IMR-90 (cell line): ENCODE measurements at regions not wholly inside any gene's neighbourhood (a gene's known extent, or its start where the extent isn't known, plus 50 kb on each side); places are given as distances from the start of the nearest gene placed in this dataset.

Source experiments
- ATAC-seq: fragments of 200-7000 bp; cut with Tn5 transposase; 2 replicates; pipeline ENCODE4 v1.9.1; 2020; ENCODE audit warnings: low read depth, mild to moderate bottlenecking, moderate library complexity
- BruUV-seq: library from RNA; stranded (reverse); fragments of 400-500 nt; replicated peaks from 2 replicates; lab custom pipeline; 2021; lab: Mats Ljungman, UMichigan
- CTCF ChIA-PET: fragments of 300-600 bp; formaldehyde crosslinking; extraction: SDS; loops from one replicate; lab custom pipeline; 2021; ENCODE audit warnings: antibody characterized with exemption; lab: Yijun Ruan, JAX
- POLR2A ChIA-PET: fragments of 300-600 bp; sonication (Branson Sonifier 250); formaldehyde crosslinking; loops from one replicate; lab custom pipeline; 2022; ENCODE audit warnings: antibody characterized with exemption; ENCODE audit not compliant: unreplicated experiment; lab: Charles Lee
- DNase-seq: peaks from one replicate; pipeline ENCODE4 v3.0.0; 2013
- H2AFZ ChIP-seq: replicated peaks from 2 replicates; pipeline ENCODE3; 2013; ENCODE audit warnings: low read length, mild to moderate bottlenecking; ENCODE audit not compliant: poor library complexity
- H2AK5ac ChIP-seq: 2 replicates; pipeline ENCODE4 v1.6.1; 2013; ENCODE audit warnings: low read depth, low read length, inconsistent platforms
- H2AK9ac ChIP-seq: replicated peaks from 2 replicates; pipeline ENCODE3; 2013; ENCODE audit warnings: mild to moderate bottlenecking, low read depth, low read length, moderate library complexity; ENCODE audit not compliant: poor library complexity
- H2BK120ac ChIP-seq: 2 replicates; pipeline ENCODE4 v1.6.1; 2013; ENCODE audit warnings: low read depth, low read length, inconsistent platforms
- H2BK15ac ChIP-seq: 3 replicates; pipeline ENCODE4 v1.6.1; 2013; ENCODE audit warnings: low read depth, low read length, inconsistent platforms
- H2BK20ac ChIP-seq: 2 replicates; pipeline ENCODE4 v1.6.1; 2013; ENCODE audit warnings: low read depth, mild to moderate bottlenecking, inconsistent platforms, low read length, moderate library complexity
- H2BK5ac ChIP-seq: 2 replicates; pipeline ENCODE4 v1.6.1; 2013; ENCODE audit warnings: mild to moderate bottlenecking, low read depth, low read length, inconsistent platforms; ENCODE audit not compliant: poor library complexity, severe bottlenecking
- H3K14ac ChIP-seq: replicated peaks from 2 replicates; pipeline ENCODE4 v1.6.1; 2013; ENCODE audit warnings: low read depth, low read length, inconsistent platforms
- H3K18ac ChIP-seq: 2 replicates; pipeline ENCODE4 v1.6.1; 2013; ENCODE audit warnings: low read depth, low read length, control low read depth
- H3K23ac ChIP-seq: 2 replicates; pipeline ENCODE4 v1.6.1; 2013; ENCODE audit warnings: low read depth, low read length, inconsistent platforms
- H3K27ac ChIP-seq: 2 replicates; pipeline ENCODE4 v1.5.1; 2013; ENCODE audit warnings: mild to moderate bottlenecking, control low read depth, low read length; ENCODE audit not compliant: insufficient read depth
- H3K27me3 ChIP-seq: 2 replicates; pipeline ENCODE4 v1.6.1; 2013; ENCODE audit warnings: low read length; ENCODE audit not compliant: control insufficient read depth, insufficient read depth
- H3K36me3 ChIP-seq: 2 replicates; pipeline ENCODE4 v1.6.1; 2013; ENCODE audit warnings: low read length, mixed read lengths; ENCODE audit not compliant: control insufficient read depth, insufficient read depth
- H3K4ac ChIP-seq: 2 replicates; pipeline ENCODE4 v1.6.1; 2013; ENCODE audit warnings: low read depth, low read length, inconsistent platforms
- H3K4me1 ChIP-seq: 2 replicates; pipeline ENCODE4 v1.6.1; 2013; ENCODE audit warnings: low read length, mixed read lengths; ENCODE audit not compliant: control insufficient read depth, insufficient read depth
- H3K4me2 ChIP-seq: 2 replicates; pipeline ENCODE4 v1.6.1; 2013; ENCODE audit warnings: low read depth, mild to moderate bottlenecking, control low read depth, low read length, moderate library complexity
- H3K4me3 ChIP-seq: 2 replicates; pipeline ENCODE4 v1.5.1; 2013; ENCODE audit warnings: low read depth, mild to moderate bottlenecking, control low read depth, low read length, moderate library complexity; ENCODE audit not compliant: insufficient read depth
- H3K56ac ChIP-seq: 2 replicates; pipeline ENCODE4 v1.6.1; 2013; ENCODE audit warnings: low read length, inconsistent platforms; ENCODE audit not compliant: insufficient read depth; ENCODE audit errors: extremely low read depth
- H3K79me1 ChIP-seq, 2 experiments: 2 replicates each; pipeline ENCODE4 v1.6.1; 2013; ENCODE audit warnings: low read length in 2 of 2, inconsistent platforms in 1 of 2, low read depth in 1 of 2
- H3K9ac ChIP-seq: 2 replicates; pipeline ENCODE4 v1.6.1; 2013; ENCODE audit warnings: low read depth, low read length, control low read depth
- H3K9me1 ChIP-seq: 2 replicates; pipeline ENCODE4 v1.6.1; 2013; ENCODE audit warnings: low read length, inconsistent platforms; ENCODE audit not compliant: insufficient read depth
- H3K9me3 ChIP-seq: 2 replicates; pipeline ENCODE4 v1.6.1; 2013; ENCODE audit warnings: low read length; ENCODE audit not compliant: control insufficient read depth, insufficient read depth
- H4K20me1 ChIP-seq: 2 replicates; pipeline ENCODE4 v1.6.1; 2013; ENCODE audit warnings: low read length, inconsistent platforms; ENCODE audit not compliant: insufficient read depth
- H4K5ac ChIP-seq: 2 replicates; pipeline ENCODE4 v1.6.1; 2013; ENCODE audit warnings: mild to moderate bottlenecking, low read depth, low read length, control low read depth
- H4K8ac ChIP-seq, 2 experiments: 2 replicates each; pipeline ENCODE4 v1.6.1; 2013; ENCODE audit warnings: low read depth in 2 of 2, low read length in 2 of 2, control low read depth in 1 of 2, inconsistent platforms in 1 of 2
- H4K91ac ChIP-seq: 2 replicates; pipeline ENCODE4 v1.6.1; 2013; ENCODE audit warnings: low read depth, low read length, inconsistent platforms; ENCODE audit not compliant: insufficient read depth
- FOS ChIP-seq: fragments of 150-350 bp; IDR thresholded peaks from 2 replicates; pipeline ENCODE4 v1.6.1; 2016; ENCODE audit warnings: low read depth, low read length
- MAZ ChIP-seq: IDR thresholded peaks from 2 replicates; pipeline ENCODE4 v1.6.1; 2012; ENCODE audit warnings: low read depth, mild to moderate bottlenecking, low read length, improper control_type of control experiment, moderate library complexity, borderline replicate concordance
- RCOR1 ChIP-seq: IDR thresholded peaks from 2 replicates; pipeline ENCODE4 v1.6.1; 2012; ENCODE audit warnings: mild to moderate bottlenecking, low read length, improper control_type of control experiment; ENCODE audit not compliant: insufficient replicate concordance
- SMC3 ChIP-seq: fragments of 150-350 bp; IDR thresholded peaks from 2 replicates; pipeline ENCODE4 v1.6.1; 2016; ENCODE audit warnings: low read depth, mild to moderate bottlenecking, antibody characterized with exemption, low read length, moderate library complexity
- WGBS, 2 experiments: methylation state at CpG; one replicate each; pipeline versions ENCODE4 v1.1.5 to v1.1.7; 2013; ENCODE audit warnings: missing lambda C conversion rate in 2 of 2; ENCODE audit not compliant: insufficient read length in 1 of 2; ENCODE audit errors: extremely low coverage in 2 of 2; 5-methylcytosine and 5-hydroxymethylcytosine counted together
- dilution Hi-C: fragments of 300-500 bp; cut with HindIII; formaldehyde crosslinking; loops from one replicate; pipeline ENCODE4 v1.14.3; 2018; ENCODE audit warnings: low sequenced_read_pairs; ENCODE audit not compliant: unreplicated experiment
- in situ Hi-C: fragments of 300-500 bp; cut with MboI; formaldehyde crosslinking; loops from 3 replicates; pipeline ENCODE4 v1.14.3; 2019; ENCODE audit warnings: low sequenced_read_pairs, inconsistent platforms, mixed read lengths
- intact Hi-C: fragments of 100-400 bp; cut with micrococcal nuclease; formaldehyde crosslinking; loops from 2 replicates; pipeline ENCODE4 v1.10.0; 2022
- TF ChIP-seq, protein P1 (sequence below): conservative IDR thresholded peaks from 2 replicates; pipeline ENCODE4 v1.5.1; 2012; ENCODE audit warnings: mild to moderate bottlenecking, low read depth, low read length, improper control_type of control experiment
- TF ChIP-seq, protein P2 (sequence below): fragments of 150-350 bp; IDR thresholded peaks from 2 replicates; pipeline ENCODE4 v1.6.1; 2017; ENCODE audit warnings: mild to moderate bottlenecking, antibody characterized with exemption, low read length, low read depth

DNA sequence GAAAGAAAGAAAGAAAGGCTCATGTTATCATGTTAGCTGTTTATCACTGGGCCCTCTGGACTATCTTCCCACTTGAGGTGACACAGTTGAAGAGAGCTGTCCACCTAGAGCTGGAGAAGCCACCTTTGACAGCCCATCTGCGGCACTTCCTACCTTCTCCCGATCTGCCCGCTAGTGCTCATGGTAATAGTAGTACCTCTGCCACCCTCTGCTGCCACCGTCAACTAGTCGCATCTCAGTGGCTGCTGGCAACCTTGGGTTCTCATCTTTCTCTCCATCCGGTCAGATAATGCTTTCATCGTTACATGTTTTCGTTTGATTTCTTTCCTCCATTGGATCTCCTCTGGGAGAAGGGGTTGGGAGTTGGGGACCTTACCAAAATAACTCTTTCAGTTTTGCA lies 63.2 kb upstream of the COPS8 start:
- TF ChIP-seq RCOR1 (no peak), SMC3 (no peak), FOS (no peak), MAZ (no peak)
- TF ChIP-seq, protein P1, sequence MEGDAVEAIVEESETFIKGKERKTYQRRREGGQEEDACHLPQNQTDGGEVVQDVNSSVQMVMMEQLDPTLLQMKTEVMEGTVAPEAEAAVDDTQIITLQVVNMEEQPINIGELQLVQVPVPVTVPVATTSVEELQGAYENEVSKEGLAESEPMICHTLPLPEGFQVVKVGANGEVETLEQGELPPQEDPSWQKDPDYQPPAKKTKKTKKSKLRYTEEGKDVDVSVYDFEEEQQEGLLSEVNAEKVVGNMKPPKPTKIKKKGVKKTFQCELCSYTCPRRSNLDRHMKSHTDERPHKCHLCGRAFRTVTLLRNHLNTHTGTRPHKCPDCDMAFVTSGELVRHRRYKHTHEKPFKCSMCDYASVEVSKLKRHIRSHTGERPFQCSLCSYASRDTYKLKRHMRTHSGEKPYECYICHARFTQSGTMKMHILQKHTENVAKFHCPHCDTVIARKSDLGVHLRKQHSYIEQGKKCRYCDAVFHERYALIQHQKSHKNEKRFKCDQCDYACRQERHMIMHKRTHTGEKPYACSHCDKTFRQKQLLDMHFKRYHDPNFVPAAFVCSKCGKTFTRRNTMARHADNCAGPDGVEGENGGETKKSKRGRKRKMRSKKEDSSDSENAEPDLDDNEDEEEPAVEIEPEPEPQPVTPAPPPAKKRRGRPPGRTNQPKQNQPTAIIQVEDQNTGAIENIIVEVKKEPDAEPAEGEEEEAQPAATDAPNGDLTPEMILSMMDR = no peak
- TF ChIP-seq, protein P2, sequence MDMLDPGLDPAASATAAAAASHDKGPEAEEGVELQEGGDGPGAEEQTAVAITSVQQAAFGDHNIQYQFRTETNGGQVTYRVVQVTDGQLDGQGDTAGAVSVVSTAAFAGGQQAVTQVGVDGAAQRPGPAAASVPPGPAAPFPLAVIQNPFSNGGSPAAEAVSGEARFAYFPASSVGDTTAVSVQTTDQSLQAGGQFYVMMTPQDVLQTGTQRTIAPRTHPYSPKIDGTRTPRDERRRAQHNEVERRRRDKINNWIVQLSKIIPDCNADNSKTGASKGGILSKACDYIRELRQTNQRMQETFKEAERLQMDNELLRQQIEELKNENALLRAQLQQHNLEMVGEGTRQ = no peak
- Histone ChIP-seq H3K27ac (no peak overlapping the region), H3K9ac (no peak overlapping the region), H3K23ac (no peak overlapping the region), H2AFZ (no peak overlapping the region), H4K5ac (no peak overlapping the region), H3K4me2 (no peak overlapping the region), H3K27me3 (0 out of 2 replicates have a peak, but pooled peaks cover 2% of the 10 kb centered on the region), H2BK20ac (no peak overlapping the region), H4K20me1 (no peaks in the 10 kb centered on the region), H3K18ac (no peak overlapping the region), H4K91ac (no peak overlapping the region), H3K4me3 (no peak overlapping the region), H3K9me3 (peaks cover 5% of the 10 kb centered on the region; the same call in 1 of the 2 replicates), H3K36me3 (no peaks in the 10 kb centered on the region), H2AK9ac (no peak overlapping the region), H3K4ac (no peak overlapping the region), H2BK120ac (no peak overlapping the region), H2AK5ac (no peak overlapping the region), H4K8ac (no peak overlapping the region), H3K14ac (no peak overlapping the region), H2BK15ac (no peak overlapping the region), H2BK5ac (no peak overlapping the region), H3K9me1 (0 out of 2 replicates have a peak, but pooled peaks cover 2% of the 10 kb centered on the region), H3K4me1 (0 out of 2 replicates have a peak, but pooled peaks cover 2% of the 10 kb centered on the region), H3K79me1 (no peaks in the 10 kb centered on the region), H3K56ac (no peak overlapping the region)
- in situ Hi-C loops = no loop called here
- WGBS, 2 experiments = 100% methylated on average over 5 of the region's 8 CpGs; no CpG with 5 or more reads in 1 of the 2 experiments
- DNase-seq (no peak), ATAC-seq (no peak)
- intact Hi-C loops = no loop called here
- dilution Hi-C loops = no loop called here
- ChIA-PET CTCF (no interaction called here), POLR2A (no interaction called here)
- no TSS peak for BruUV-seq
